Erythroblast (primary cell): ENCODE measurements at regions not wholly inside any gene's neighbourhood (a gene's known extent, or its start where the extent isn't known, plus 50 kb on each side); places are given as distances from the start of the nearest gene placed in this dataset.

Experiments
- GATA1 ChIP-seq: IDR thresholded peaks from 2 replicates; pipeline ENCODE4 v1.6.1; 2011; ENCODE audit warnings: low read depth, mild to moderate bottlenecking, control low read depth, low read length, moderate library complexity
- POLR2A ChIP-seq: IDR thresholded peaks from 2 replicates; pipeline ENCODE4 v1.6.1; 2011; ENCODE audit warnings: mild to moderate bottlenecking, low read length

GRCh38 chr5:124157320-124157719 is 589.1 kb downstream of the ZNF608 start:
- no peak for TF ChIP-seq POLR2A
- TF ChIP-seq GATA1: no peak
